Ishikawa (cell line): ENCODE measurements at regions not wholly inside any gene's neighbourhood (a gene's known extent, or its start where the extent isn't known, plus 50 kb on each side); places are given as distances from the start of the nearest gene placed in this dataset.

Experiments used
- CEBPB ChIP-seq: IDR thresholded peaks from 2 replicates; pipeline ENCODE4 v1.6.1; 2012
- EP300 ChIP-seq: IDR thresholded peaks from 2 replicates; pipeline ENCODE4 v1.6.1; 2012; ENCODE audit warnings: borderline replicate concordance
- MAX ChIP-seq: IDR thresholded peaks from 2 replicates; pipeline ENCODE4 v1.6.1; 2012
- RAD21 ChIP-seq: IDR thresholded peaks from 2 replicates; pipeline ENCODE4 v1.6.1; 2012; ENCODE audit warnings: low read depth
- REST ChIP-seq: IDR thresholded peaks from 2 replicates; pipeline ENCODE4 v1.6.1; 2012; ENCODE audit warnings: low read depth, mild to moderate bottlenecking
- TAF1 ChIP-seq: IDR thresholded peaks from 2 replicates; pipeline ENCODE4 v1.6.1; 2012; ENCODE audit warnings: low read depth, mild to moderate bottlenecking
- TCF12 ChIP-seq: IDR thresholded peaks from 2 replicates; pipeline ENCODE4 v1.6.1; 2012; ENCODE audit warnings: low read depth
- YY1 ChIP-seq: IDR thresholded peaks from 2 replicates; pipeline ENCODE4 v1.6.1; 2012; ENCODE audit warnings: low read depth

- TF ChIP-seq EP300 (no peak), MAX (no peak), TAF1 (no peak), CEBPB (no peak), RAD21 (no peak), REST (no peak), TCF12 (no peak), YY1 (no peak)
These were observed 143.7 kb upstream of the ETS2 start for GRCh38 chr21:38661889-38662568.
